ENCODE measurements at regions not wholly inside any gene's neighbourhood (a gene's known extent, or its start where the extent isn't known, plus 50 kb on each side); places are given as distances from the start of the nearest gene placed in this dataset.

GRCh38 chr9:88657893-88658292 lies 122.9 kb downstream of the NXNL2 start:
- TF ChIP-seq POLR2A (IDR thresholded peaks at IDR 0.05) (no peak), CTCF (IDR thresholded peaks at IDR 0.05) (no peak), POLR2AphosphoS5 (IDR thresholded peaks at IDR 0.05) (no peak)

All from transverse colon (tissue), 4 donors.